NAMALWA (cell line): ENCODE measurements at regions not wholly inside any gene's neighbourhood (a gene's known extent, or its start where the extent isn't known, plus 50 kb on each side); places are given as distances from the start of the nearest gene placed in this dataset.
"Not testable (repeated sequence)": the region's sequence is repeated elsewhere in the genome, so short reads cannot be mapped to it uniquely, and the experiment has no call there.

Source experiments
- DNase-seq: peaks from one replicate; pipeline ENCODE4 v3.0.0-alpha.2; 2015; ENCODE audit warnings: low spot score

GRCh38 chr2:182597570-182598295 is 118.3 kb upstream of the DNAJC10 start:
- no peak for DNase-seq

GRCh38 chr2:182598626-182599025 is 117.4 kb upstream of the DNAJC10 start:
- DNase-seq: no peak

- no peak for DNase-seq
Measured at GRCh38 chr2:182605166-182605565, 110.9 kb upstream of the DNAJC10 start.

- peak; percentile 29 for DNase-seq
Measured at GRCh38 chr2:182606728-182607681, 109.1 kb upstream of the DNAJC10 start.

GRCh38 chr2:182608181-182608845 is 107.7 kb upstream of the DNAJC10 start:
- no peak for DNase-seq

- not testable (repeated sequence) for DNase-seq
Measured at GRCh38 chr2:182609005-182609404, 107.1 kb upstream of the DNAJC10 start.

- DNase-seq: no peak
Measured at GRCh38 chr2:182610231-182610630, 105.8 kb upstream of the DNAJC10 start.

GRCh38 chr2:182611009-182611408 is 105.0 kb upstream of the DNAJC10 start:
- DNase-seq: no peak

- DNase-seq: no peak
Measured at GRCh38 chr2:182615036-182615435, 101.0 kb upstream of the DNAJC10 start.

GRCh38 chr2:182616471-182617393 is 99.3 kb upstream of the DNAJC10 start:
- DNase-seq: no peak

- DNase-seq: no peak
Measured at GRCh38 chr2:182618672-182619079, 97.4 kb upstream of the DNAJC10 start.

GRCh38 chr2:182619276-182619675 is 96.8 kb upstream of the DNAJC10 start:
- no peak for DNase-seq

GRCh38 chr2:182621191-182621590 is 94.9 kb upstream of the DNAJC10 start:
- DNase-seq: no peak

GRCh38 chr2:182621810-182622209 is 94.2 kb upstream of the DNAJC10 start:
- DNase-seq: no peak

- no peak for DNase-seq
Measured at GRCh38 chr2:182622231-182622630, 93.8 kb upstream of the DNAJC10 start.

- DNase-seq: no peak
Measured at GRCh38 chr2:182625814-182626213, 90.2 kb upstream of the DNAJC10 start.

GRCh38 chr2:182628916-182629315 is 87.1 kb upstream of the DNAJC10 start:
- no peak for DNase-seq

GRCh38 chr2:182630207-182630606 is 85.8 kb upstream of the DNAJC10 start:
- no peak for DNase-seq

- DNase-seq: no peak
Measured at GRCh38 chr2:182631299-182631698, 84.8 kb upstream of the DNAJC10 start.

GRCh38 chr2:182634386-182634785 is 81.7 kb upstream of the DNAJC10 start:
- DNase-seq: no peak

GRCh38 chr2:182636699-182637098 is 79.4 kb upstream of the DNAJC10 start:
- no peak for DNase-seq
